Ishikawa (cell line): ENCODE measurements at regions not wholly inside any gene's neighbourhood (a gene's known extent, or its start where the extent isn't known, plus 50 kb on each side); places are given as distances from the start of the nearest gene placed in this dataset.

ENCODE experiments used
- CREB1 ChIP-seq: IDR thresholded peaks from 2 replicates; pipeline ENCODE4 v1.6.1; 2012; ENCODE audit warnings: low read depth
- EGR1 ChIP-seq: IDR thresholded peaks from 2 replicates; pipeline ENCODE4 v1.6.1; 2012
- EP300 ChIP-seq: IDR thresholded peaks from 2 replicates; pipeline ENCODE4 v1.6.1; 2012; ENCODE audit warnings: borderline replicate concordance
- FOXM1 ChIP-seq: IDR thresholded peaks from 2 replicates; pipeline ENCODE4 v1.6.1; 2012; ENCODE audit warnings: low read depth, borderline replicate concordance
- NFIC ChIP-seq: IDR thresholded peaks from 2 replicates; pipeline ENCODE4 v1.6.1; 2012
- TAF1 ChIP-seq: IDR thresholded peaks from 2 replicates; pipeline ENCODE4 v1.6.1; 2012; ENCODE audit warnings: low read depth, mild to moderate bottlenecking

GRCh38 chr18:28904789-28905364, 727.9 kb upstream of the CDH2 start:
- TF ChIP-seq FOXM1 = no peak
- no peak for TF ChIP-seq EGR1
- no peak for TF ChIP-seq NFIC
- TF ChIP-seq CREB1 = no peak
- no peak for TF ChIP-seq TAF1
- no peak for TF ChIP-seq EP300
